ENCODE measurements at regions not wholly inside any gene's neighbourhood (a gene's known extent, or its start where the extent isn't known, plus 50 kb on each side); places are given as distances from the start of the nearest gene placed in this dataset.

GRCh38 chr4:175306436-175306835 lies 388.3 kb downstream of the ADAM29 start:
- TF ChIP-seq POLR2AphosphoS5 (IDR thresholded peaks at IDR 0.05; ENCODE audit: borderline replicate concordance, low read depth, low read length) (no peak), EZH2 (IDR thresholded peaks at IDR 0.05) (no peak)

Measured in SK-N-MC (cell line).